Endothelial cell (in vitro differentiated cells): ENCODE measurements at regions not wholly inside any gene's neighbourhood (a gene's known extent, or its start where the extent isn't known, plus 50 kb on each side); places are given as distances from the start of the nearest gene placed in this dataset.

Source experiments
- DNase-seq: peaks from one replicate; pipeline ENCODE4 v3.0.0; 2021; ENCODE audit warnings: low spot score
- H3K27ac Mint-ChIP-seq: one replicate; pipeline ENCODE4 v1.8.0; 2021; ENCODE audit warnings: mixed read lengths, inconsistent platforms; ENCODE audit not compliant: unreplicated experiment
- H3K27me3 Mint-ChIP-seq: one replicate; pipeline ENCODE4 v1.8.0; 2021; ENCODE audit warnings: mild to moderate bottlenecking, moderate library complexity, mixed read lengths, inconsistent platforms; ENCODE audit not compliant: unreplicated experiment
- H3K36me3 Mint-ChIP-seq: one replicate; pipeline ENCODE4 v1.8.0; 2021; ENCODE audit warnings: mild to moderate bottlenecking, low read depth, mixed read lengths, inconsistent platforms; ENCODE audit not compliant: unreplicated experiment
- H3K4me1 Mint-ChIP-seq: one replicate; pipeline ENCODE4 v1.8.0; 2021; ENCODE audit warnings: mild to moderate bottlenecking, mixed read lengths, inconsistent platforms; ENCODE audit not compliant: unreplicated experiment
- H3K4me3 Mint-ChIP-seq: one replicate; pipeline ENCODE4 v1.8.0; 2021; ENCODE audit warnings: mild to moderate bottlenecking, mixed read lengths, inconsistent platforms; ENCODE audit not compliant: unreplicated experiment
- H3K9me3 Mint-ChIP-seq: one replicate; pipeline ENCODE4 v1.8.0; 2021; ENCODE audit warnings: mixed read lengths, inconsistent platforms; ENCODE audit not compliant: unreplicated experiment
- CTCF ChIP-seq: fragments of 200-600 bp; sonication (generic); IDR thresholded peaks from one replicate; pipeline ENCODE4 v1.5.0; 2021; ENCODE audit warnings: antibody characterized with exemption; ENCODE audit not compliant: unreplicated experiment

DNA sequence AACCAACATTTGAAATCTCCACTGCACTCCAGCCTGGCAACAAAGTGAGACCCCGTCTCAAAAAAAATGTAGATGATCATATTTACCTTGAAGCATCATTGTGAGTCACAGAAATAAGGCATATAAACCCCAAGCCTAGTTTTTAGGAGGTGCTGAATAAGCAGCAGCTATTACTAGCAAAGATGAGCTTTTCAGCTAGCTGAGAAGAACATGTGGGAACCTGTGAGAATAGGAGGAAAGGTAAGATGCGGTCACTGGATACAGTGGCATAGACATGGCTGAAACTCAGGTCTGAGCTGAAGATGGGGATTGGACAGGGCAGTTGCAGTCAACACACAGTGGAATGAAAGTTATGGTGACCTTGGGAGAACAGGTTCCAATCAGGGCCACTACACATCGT lies 284.3 kb upstream of the IRAK1BP1 start:
- Mint-ChIP-seq H3K9me3 (no peaks in the 10 kb centered on the region), H3K36me3 (no peaks in the 10 kb centered on the region), H3K4me3 (no peak overlapping the region), H3K27me3 (no peaks in the 10 kb centered on the region), H3K27ac (no peak overlapping the region), H3K4me1 (no peaks in the 10 kb centered on the region)
- no peak for DNase-seq
- TF ChIP-seq CTCF, result no peak

GRCh38 chr6:78589436-78589835 lies 277.9 kb upstream of the IRAK1BP1 start:
- H3K36me3 Mint-ChIP-seq, result no peaks in the 10 kb centered on the region
- no peak overlapping the region for H3K27ac Mint-ChIP-seq
- no peaks in the 10 kb centered on the region for H3K4me1 Mint-ChIP-seq
- no peaks in the 10 kb centered on the region for H3K9me3 Mint-ChIP-seq
- no peak for TF ChIP-seq CTCF
- DNase-seq, result no peak
- no peak overlapping the region for H3K4me3 Mint-ChIP-seq
- H3K27me3 Mint-ChIP-seq, result no peaks in the 10 kb centered on the region

- H3K4me1 Mint-ChIP-seq, result no peaks in the 10 kb centered on the region
- TF ChIP-seq CTCF, result no peak
- H3K27ac Mint-ChIP-seq, result no peak overlapping the region
- no peaks in the 10 kb centered on the region for H3K36me3 Mint-ChIP-seq
- no peak for DNase-seq
- no peaks in the 10 kb centered on the region for H3K9me3 Mint-ChIP-seq
- H3K27me3 Mint-ChIP-seq, result no peaks in the 10 kb centered on the region
- H3K4me3 Mint-ChIP-seq, result no peak overlapping the region
Measured at GRCh38 chr6:78593898-78594667, 273.3 kb upstream of the IRAK1BP1 start.

DNA sequence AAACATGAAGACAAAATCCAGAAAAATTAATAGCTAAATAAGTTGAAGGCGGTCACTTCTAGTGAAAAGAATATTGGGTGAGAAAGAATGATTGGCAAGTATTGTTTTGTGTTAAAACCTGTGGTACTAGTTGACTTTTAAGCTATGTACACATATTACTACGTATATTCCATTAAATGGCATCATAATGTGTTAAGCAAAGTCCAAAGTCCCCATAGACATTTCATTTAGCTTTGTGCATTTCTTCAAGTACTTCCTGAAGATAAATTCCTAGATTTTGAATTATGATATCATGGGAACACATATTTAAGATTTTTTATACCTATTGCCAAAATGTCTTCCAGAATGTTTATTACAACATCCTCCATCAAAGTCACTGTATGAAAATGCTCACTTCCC lies 272.7 kb upstream of the IRAK1BP1 start:
- DNase-seq, result no peak
- Mint-ChIP-seq H3K9me3 (no peaks in the 10 kb centered on the region), H3K27me3 (no peaks in the 10 kb centered on the region), H3K27ac (no peak overlapping the region), H3K4me1 (no peaks in the 10 kb centered on the region), H3K4me3 (no peak overlapping the region), H3K36me3 (no peaks in the 10 kb centered on the region)
- TF ChIP-seq CTCF, result no peak

DNA sequence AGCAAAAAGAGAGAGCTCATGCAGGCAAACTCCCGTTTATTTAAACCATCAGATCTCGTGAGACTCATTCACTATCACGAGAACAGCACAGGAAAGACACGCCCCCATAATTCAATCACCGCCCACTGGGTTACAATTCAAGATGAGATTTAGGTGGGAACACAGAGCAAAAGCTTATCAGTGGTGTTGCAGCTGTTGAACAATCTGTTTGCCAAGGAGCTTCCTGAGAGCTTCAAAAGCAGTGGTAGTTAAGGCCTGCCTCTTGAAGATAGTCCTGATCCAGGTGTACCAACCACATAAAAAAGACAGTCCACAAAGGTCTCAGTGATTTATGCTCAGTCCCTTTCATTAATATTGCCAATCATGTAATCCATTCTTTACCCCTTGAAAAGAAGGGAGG lies 269.4 kb upstream of the IRAK1BP1 start:
- Mint-ChIP-seq H3K27ac (no peak overlapping the region), H3K27me3 (no peaks in the 10 kb centered on the region), H3K9me3 (no peaks in the 10 kb centered on the region), H3K4me1 (no peaks in the 10 kb centered on the region), H3K36me3 (no peaks in the 10 kb centered on the region), H3K4me3 (no peak overlapping the region)
- TF ChIP-seq CTCF, result no peak
- no peak for DNase-seq
